Endothelial cell of umbilical vein (primary cell): ENCODE measurements at regions not wholly inside any gene's neighbourhood (a gene's known extent, or its start where the extent isn't known, plus 50 kb on each side); places are given as distances from the start of the nearest gene placed in this dataset.

Experiments
- BruUV-seq: library from RNA; stranded (reverse); fragments of 400-500 nt; replicated peaks from 2 replicates; lab custom pipeline; 2021; lab: Mats Ljungman, UMichigan
- CTCF ChIA-PET: fragments of 300-600, 350-600 bp; sonication (Branson Sonifier 250); formaldehyde crosslinking; loops from one replicate; lab custom pipeline; 2021; ENCODE audit warnings: antibody characterized with exemption, inconsistent platforms; lab: Charles Lee
- POLR2A ChIA-PET: fragments of 300-600, 350-600 bp; sonication (Branson Sonifier 250); formaldehyde crosslinking; loops from one replicate; lab custom pipeline; 2021; ENCODE audit warnings: antibody characterized with exemption, inconsistent platforms; lab: Charles Lee
- DNase-seq: peaks from one replicate; pipeline ENCODE4 v3.0.0-alpha.2; 2011; ENCODE audit warnings: low read depth, low spot score
- FAIRE-seq: peaks from 2 replicates; lab custom pipeline; 2011; peaks lifted over from hg19 to GRCh38; lab: Jason Lieb, UNC
- H2AFZ ChIP-seq: 2 replicates; pipeline ENCODE4 v1.6.0; 2012; ENCODE audit warnings: low read depth, low read length, control low read depth, inconsistent platforms
- H3K27ac ChIP-seq: 2 replicates; pipeline ENCODE4 v1.5.1; 2011; ENCODE audit warnings: low read depth, mild to moderate bottlenecking, control low read depth, low read length, moderate library complexity; ENCODE audit not compliant: insufficient read depth
- H3K27me3 ChIP-seq, 2 experiments: 2 replicates each; pipeline versions ENCODE4 v1.6.0 to v1.6.1; 2011; ENCODE audit warnings: low read length in 2 of 2, mixed read lengths in 1 of 2; ENCODE audit not compliant: control insufficient read depth in 2 of 2, insufficient read depth in 2 of 2
- H3K36me3 ChIP-seq, 2 experiments: 2 replicates in 1 of 2; 3 replicates in 1 of 2; pipeline ENCODE4 v1.5.1; 2011; ENCODE audit warnings: low read length in 2 of 2, mild to moderate bottlenecking in 1 of 2, moderate library complexity in 1 of 2; ENCODE audit not compliant: control insufficient read depth in 2 of 2, insufficient read depth in 2 of 2; ENCODE audit errors: extremely low read depth in 1 of 2
- H3K4me1 ChIP-seq: 3 replicates; pipeline ENCODE4 v1.5.1; 2011; ENCODE audit warnings: mild to moderate bottlenecking, low read length; ENCODE audit not compliant: control insufficient read depth, insufficient read depth; ENCODE audit errors: extremely low read depth
- H3K4me2 ChIP-seq: 2 replicates; pipeline ENCODE4 v1.6.1; 2011; ENCODE audit warnings: low read length, control low read depth, mixed read lengths; ENCODE audit not compliant: insufficient read depth
- H3K4me3 ChIP-seq, 3 experiments: fragments of 200-600 bp in 1 of 3; sonication (generic), shearing (Covaris generic) in 1 of 3; replicated peaks in 1 of 3; 2 replicates each; pipeline ENCODE4 v1.5.1; 2011 to 2016; ENCODE audit warnings: control low read depth in 3 of 3, low read length in 3 of 3, mild to moderate bottlenecking in 2 of 3, inconsistent platforms in 1 of 3, low read depth in 1 of 3, moderate library complexity in 1 of 3; ENCODE audit not compliant: insufficient read depth in 1 of 3
- H3K79me2 ChIP-seq: 2 replicates; pipeline ENCODE4 v1.6.0; 2012; ENCODE audit warnings: low read length, inconsistent platforms; ENCODE audit not compliant: control insufficient read depth, insufficient read depth
- H3K9ac ChIP-seq: replicated peaks from 2 replicates; pipeline ENCODE3; 2011; ENCODE audit warnings: low read length, control low read depth; ENCODE audit not compliant: insufficient read depth; ENCODE audit errors: extremely low read depth
- H3K9me1 ChIP-seq: replicated peaks from 3 replicates; pipeline ENCODE4 v1.6.0; 2011; ENCODE audit warnings: mild to moderate bottlenecking, low read length; ENCODE audit not compliant: control insufficient read depth, insufficient read depth; ENCODE audit errors: extremely low read depth
- H3K9me3 ChIP-seq: replicated peaks from 2 replicates; pipeline ENCODE4 v1.5.1; 2012; ENCODE audit warnings: low read length, inconsistent platforms; ENCODE audit not compliant: control insufficient read depth, insufficient read depth
- H4K20me1 ChIP-seq: replicated peaks from 2 replicates; pipeline ENCODE3; 2011; ENCODE audit warnings: mild to moderate bottlenecking, low read length; ENCODE audit not compliant: control insufficient read depth, insufficient read depth; ENCODE audit errors: extremely low read depth
- EZH2 ChIP-seq: IDR thresholded peaks from 2 replicates; pipeline ENCODE4 v1.6.1; 2012; ENCODE audit warnings: borderline replicate concordance, low read depth, mild to moderate bottlenecking, moderate library complexity, low read length, inconsistent platforms; ENCODE audit not compliant: severe bottlenecking
- FOS ChIP-seq: IDR thresholded peaks from 2 replicates; pipeline ENCODE4 v1.6.1; 2011; ENCODE audit warnings: mild to moderate bottlenecking, low read length, moderate library complexity, borderline replicate concordance; ENCODE audit not compliant: insufficient read depth
- GATA2 ChIP-seq: IDR thresholded peaks from 2 replicates; pipeline ENCODE4 v1.7.0; 2011; ENCODE audit warnings: low read depth, mild to moderate bottlenecking, moderate library complexity, mixed read lengths, low read length; ENCODE audit not compliant: insufficient read length, insufficient read depth
- JUN ChIP-seq: IDR thresholded peaks from 2 replicates; pipeline ENCODE4 v1.6.1; 2011; ENCODE audit warnings: borderline replicate concordance, low read depth; ENCODE audit not compliant: insufficient read length, insufficient read depth
- MAX ChIP-seq: IDR thresholded peaks from 2 replicates; pipeline ENCODE4 v1.6.1; 2011; ENCODE audit not compliant: insufficient read depth, insufficient read length
- MYC ChIP-seq: IDR thresholded peaks from one replicate; pipeline ENCODE4 v1.6.1; 2011; ENCODE audit warnings: mild to moderate bottlenecking, low read depth, low read length
- POLR2A ChIP-seq: IDR thresholded peaks from 2 replicates; pipeline ENCODE4 v1.6.1; 2012; ENCODE audit warnings: low read depth, mild to moderate bottlenecking, control low read depth, low read length
- POLR2AphosphoS5 ChIP-seq: IDR thresholded peaks from 2 replicates; pipeline ENCODE4 v1.6.1; 2012; ENCODE audit warnings: low read depth, mild to moderate bottlenecking, control low read depth, low read length, moderate library complexity; ENCODE audit not compliant: insufficient read depth
- dilution Hi-C: fragments of 300-500 bp; cut with MboI; formaldehyde crosslinking; loops from one replicate; pipeline ENCODE4 v1.15.0; 2019; ENCODE audit warnings: low sequenced_read_pairs; ENCODE audit not compliant: extremely low pct_ligation_motif_present
- intact Hi-C: fragments of 100-400 bp; cut with micrococcal nuclease; formaldehyde crosslinking; loops from one replicate; pipeline ENCODE4 v1.10.0; 2022
- TF ChIP-seq, protein P1 (sequence below), 2 donors: IDR thresholded peaks; 1 replicate in 1 of 2; 2 replicates in 1 of 2; pipeline ENCODE4 v1.5.1; 2011; ENCODE audit warnings: low read length in 2 of 2, mild to moderate bottlenecking in 2 of 2, moderate library complexity in 2 of 2, control low read depth in 1 of 2, inconsistent platforms in 1 of 2, low read depth in 1 of 2; ENCODE audit not compliant: insufficient read depth in 1 of 2; ENCODE audit errors: extremely low read depth in 1 of 2

DNA sequence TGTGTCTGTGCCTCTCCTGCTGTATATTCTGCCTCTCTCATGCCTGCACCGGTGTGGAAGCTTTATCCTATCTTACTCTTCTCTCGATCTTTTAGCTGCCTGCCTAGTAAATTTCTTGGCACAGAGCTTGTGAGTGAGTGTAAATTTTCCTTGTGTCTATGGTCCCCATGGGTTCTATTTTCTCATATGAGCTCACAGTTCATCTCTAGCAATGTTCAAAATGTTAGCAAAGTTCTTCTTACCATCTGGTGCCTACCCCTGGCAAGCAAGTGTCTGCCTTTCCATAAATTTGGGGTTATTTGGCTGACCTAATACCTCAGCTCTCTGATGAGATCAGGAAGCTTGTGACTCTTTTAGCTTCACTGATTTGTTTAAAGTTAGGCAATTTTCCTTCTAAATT, 572.1 kb upstream of the BRINP3 start:
- Histone ChIP-seq H3K4me1 (no peaks in the 10 kb centered on the region), H3K27ac (no peak overlapping the region), H3K4me2 (no peak overlapping the region), H3K79me2 (no peaks in the 10 kb centered on the region), H4K20me1 (no peaks in the 10 kb centered on the region), H3K36me3 (no peaks in the 10 kb centered on the region), H3K9me1 (no peaks in the 10 kb centered on the region), H3K9ac (no peak overlapping the region), H3K27me3 (no peaks in the 10 kb centered on the region), H3K9me3 (no peaks in the 10 kb centered on the region), H2AFZ (no peak overlapping the region), H3K4me3 (no peak overlapping the region)
- intact Hi-C loops (no loop called here), dilution Hi-C loops (no loop called here)
- no peak for DNase-seq
- CTCF ChIA-PET = no interaction called here
- no peak for TF ChIP-seq GATA2
- POLR2A ChIA-PET = no interaction called here
- no peak for FAIRE-seq
- no TSS peak for BruUV-seq

DNA sequence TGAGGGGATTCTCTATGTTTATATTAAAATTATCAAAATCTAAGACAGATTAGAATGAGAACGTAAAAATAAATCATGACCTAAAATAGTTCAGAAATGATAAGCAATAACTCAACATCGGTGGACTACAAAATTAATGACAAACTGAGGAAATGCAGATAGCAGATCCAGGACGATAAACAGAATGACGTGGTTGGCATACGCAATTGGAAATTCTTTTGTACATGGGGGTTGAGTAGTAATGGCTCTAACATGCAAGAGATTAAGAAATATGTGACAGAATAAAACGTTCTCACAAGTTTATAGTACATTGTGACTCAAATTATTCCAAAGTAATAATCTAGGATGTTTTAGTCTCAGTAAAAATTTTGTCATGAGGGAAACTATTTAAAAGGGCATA, 575.2 kb upstream of the BRINP3 start:
- H3K4me3 ChIP-seq = no peak overlapping the region
- no TSS peak for BruUV-seq
- no peak for FAIRE-seq
- CTCF ChIA-PET = interaction anchor here (1.3 kb wide), 1 partner anchor 8 kb away, joined by 4 read pairs; no protein-coding TSS in a partner anchor
- dilution Hi-C loops = no loop called here
- TF ChIP-seq MAX = no peak
- TF ChIP-seq MYC = no peak
- no peak for TF ChIP-seq GATA2
- no peak for TF ChIP-seq POLR2A
- TF ChIP-seq, protein P1, sequence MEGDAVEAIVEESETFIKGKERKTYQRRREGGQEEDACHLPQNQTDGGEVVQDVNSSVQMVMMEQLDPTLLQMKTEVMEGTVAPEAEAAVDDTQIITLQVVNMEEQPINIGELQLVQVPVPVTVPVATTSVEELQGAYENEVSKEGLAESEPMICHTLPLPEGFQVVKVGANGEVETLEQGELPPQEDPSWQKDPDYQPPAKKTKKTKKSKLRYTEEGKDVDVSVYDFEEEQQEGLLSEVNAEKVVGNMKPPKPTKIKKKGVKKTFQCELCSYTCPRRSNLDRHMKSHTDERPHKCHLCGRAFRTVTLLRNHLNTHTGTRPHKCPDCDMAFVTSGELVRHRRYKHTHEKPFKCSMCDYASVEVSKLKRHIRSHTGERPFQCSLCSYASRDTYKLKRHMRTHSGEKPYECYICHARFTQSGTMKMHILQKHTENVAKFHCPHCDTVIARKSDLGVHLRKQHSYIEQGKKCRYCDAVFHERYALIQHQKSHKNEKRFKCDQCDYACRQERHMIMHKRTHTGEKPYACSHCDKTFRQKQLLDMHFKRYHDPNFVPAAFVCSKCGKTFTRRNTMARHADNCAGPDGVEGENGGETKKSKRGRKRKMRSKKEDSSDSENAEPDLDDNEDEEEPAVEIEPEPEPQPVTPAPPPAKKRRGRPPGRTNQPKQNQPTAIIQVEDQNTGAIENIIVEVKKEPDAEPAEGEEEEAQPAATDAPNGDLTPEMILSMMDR (IDR thresholded peaks at IDR 0.05; ENCODE audit: extremely low read depth in 1 of 2, insufficient read depth in 1 of 2, low read depth in 1 of 2, low read length in 2 of 2) = no peak
- TF ChIP-seq JUN = no peak
- no peak for TF ChIP-seq FOS
- no peak for TF ChIP-seq POLR2AphosphoS5
- no peak for TF ChIP-seq EZH2
- POLR2A ChIA-PET = no interaction called here
- H3K9me3 ChIP-seq = no peaks in the 10 kb centered on the region
- H3K36me3 ChIP-seq = no peaks in the 10 kb centered on the region
- H3K27me3 ChIP-seq = no peaks in the 10 kb centered on the region
- H3K27ac ChIP-seq = no peak overlapping the region
- H4K20me1 ChIP-seq = no peaks in the 10 kb centered on the region
- no peaks in the 10 kb centered on the region for H3K4me1 ChIP-seq
- no peaks in the 10 kb centered on the region for H3K9me1 ChIP-seq
- H3K9ac ChIP-seq = no peak overlapping the region
- no peak for DNase-seq
- intact Hi-C loops = no loop called here
- no peak overlapping the region for H2AFZ ChIP-seq
- H3K4me2 ChIP-seq = no peak overlapping the region
- no peaks in the 10 kb centered on the region for H3K79me2 ChIP-seq
